Thoracic aorta (tissue), 2 donors: ENCODE measurements at regions not wholly inside any gene's neighbourhood (a gene's known extent, or its start where the extent isn't known, plus 50 kb on each side); places are given as distances from the start of the nearest gene placed in this dataset.

Experiments used
- ATAC-seq: fragments of 150-250 bp; one replicate; pipeline ENCODE4 v1.8.0; 2017; ENCODE audit warnings: low read depth; ENCODE audit not compliant: insufficient number of reproducible peaks, low FRiP score
- DNase-seq: peaks from one replicate; pipeline ENCODE4 v3.0.0-alpha.2; 2020; ENCODE audit warnings: low spot score
- H3K27ac ChIP-seq, 2 donors: fragments of 200-600 bp; sonication (generic); 1 replicate in 1 of 2; 2 replicates in 1 of 2; pipeline ENCODE4 v1.5.1; 2016; ENCODE audit warnings: mild to moderate bottlenecking in 2 of 2, moderate library complexity in 2 of 2
- H3K27me3 ChIP-seq: fragments of 200-600 bp; sonication (generic); replicated peaks from 2 replicates; pipeline ENCODE4 v1.6.0; 2016; ENCODE audit warnings: mild to moderate bottlenecking; ENCODE audit not compliant: insufficient read depth
- H3K36me3 ChIP-seq: fragments of 200-600 bp; sonication (generic); one replicate; pipeline ENCODE4 v1.5.1; 2016
- H3K4me1 ChIP-seq, 2 donors: fragments of 200-600 bp; sonication (generic); 1 replicate in 1 of 2; 2 replicates in 1 of 2; pipeline versions ENCODE4 v1.5.1 to v1.6.0; 2016; ENCODE audit warnings: low read depth in 2 of 2, mild to moderate bottlenecking in 1 of 2; ENCODE audit not compliant: control insufficient read depth in 1 of 2
- H3K4me3 ChIP-seq: fragments of 200-600 bp; sonication (generic); 2 replicates; pipeline ENCODE4 v1.5.1; 2016; ENCODE audit warnings: mild to moderate bottlenecking
- H3K9me3 ChIP-seq: fragments of 200-600 bp; sonication (generic); 2 replicates; pipeline ENCODE4 v1.5.1; 2016
- TF ChIP-seq, protein P1 (sequence below): fragments of 200-600 bp; sonication (generic); IDR thresholded peaks from one replicate; pipeline ENCODE4 v1.5.1; 2019; ENCODE audit warnings: antibody characterized with exemption

DNA sequence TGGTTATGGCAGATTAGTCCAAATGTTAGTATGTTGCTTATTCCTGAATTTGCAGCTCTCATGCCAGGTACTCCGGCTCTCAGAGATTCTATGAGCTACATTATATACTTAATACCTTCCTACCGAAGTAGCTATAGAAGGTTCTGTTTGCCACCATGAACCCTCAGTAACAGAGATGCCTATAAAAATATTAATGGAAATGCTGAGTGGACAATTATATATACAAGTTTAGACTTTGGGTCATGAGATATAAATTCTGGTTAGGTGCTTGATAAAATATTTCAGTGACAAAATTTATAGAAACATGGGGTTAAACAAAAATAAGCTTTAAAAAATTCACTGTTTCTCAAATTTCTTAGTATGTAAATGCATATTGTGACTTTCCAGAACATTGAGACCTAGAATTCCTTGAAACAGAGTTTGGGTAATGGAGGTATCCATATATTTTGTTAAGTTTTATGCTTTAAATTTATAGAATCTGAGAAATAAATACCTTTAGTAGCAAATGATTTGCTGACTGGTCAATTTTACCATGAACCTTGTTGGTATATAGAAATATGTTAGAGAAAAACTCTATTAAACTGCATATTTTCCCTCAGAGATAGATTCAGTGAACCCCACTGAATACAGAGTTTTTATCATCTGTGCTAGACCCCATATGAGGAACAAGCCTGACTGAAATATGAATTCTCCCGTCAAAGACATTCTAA, 533.5 kb downstream of the SH2D4B start:
- DNase-seq (no peak), ATAC-seq (no peak)
- H3K4me3 ChIP-seq: no peak overlapping the region

DNA sequence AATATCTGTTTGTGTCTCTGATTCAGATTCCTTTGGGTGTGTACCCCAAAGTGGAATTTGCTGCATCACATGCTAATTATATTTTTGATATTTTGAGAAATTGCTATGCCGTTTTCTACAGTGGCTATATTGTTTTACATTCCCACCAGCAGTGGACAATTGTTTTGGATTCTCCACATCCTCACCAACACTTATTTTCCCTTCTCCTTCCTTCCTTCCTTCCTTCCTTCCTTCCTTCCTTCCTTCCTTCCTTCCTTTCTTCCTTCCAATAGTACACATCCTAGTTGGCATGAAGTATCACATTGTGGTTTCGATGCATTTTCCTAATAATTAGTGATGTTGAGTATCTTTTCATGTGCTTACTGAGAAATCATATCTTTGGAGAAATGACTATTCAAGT, 535.5 kb downstream of the SH2D4B start:
- TF ChIP-seq, protein P1, sequence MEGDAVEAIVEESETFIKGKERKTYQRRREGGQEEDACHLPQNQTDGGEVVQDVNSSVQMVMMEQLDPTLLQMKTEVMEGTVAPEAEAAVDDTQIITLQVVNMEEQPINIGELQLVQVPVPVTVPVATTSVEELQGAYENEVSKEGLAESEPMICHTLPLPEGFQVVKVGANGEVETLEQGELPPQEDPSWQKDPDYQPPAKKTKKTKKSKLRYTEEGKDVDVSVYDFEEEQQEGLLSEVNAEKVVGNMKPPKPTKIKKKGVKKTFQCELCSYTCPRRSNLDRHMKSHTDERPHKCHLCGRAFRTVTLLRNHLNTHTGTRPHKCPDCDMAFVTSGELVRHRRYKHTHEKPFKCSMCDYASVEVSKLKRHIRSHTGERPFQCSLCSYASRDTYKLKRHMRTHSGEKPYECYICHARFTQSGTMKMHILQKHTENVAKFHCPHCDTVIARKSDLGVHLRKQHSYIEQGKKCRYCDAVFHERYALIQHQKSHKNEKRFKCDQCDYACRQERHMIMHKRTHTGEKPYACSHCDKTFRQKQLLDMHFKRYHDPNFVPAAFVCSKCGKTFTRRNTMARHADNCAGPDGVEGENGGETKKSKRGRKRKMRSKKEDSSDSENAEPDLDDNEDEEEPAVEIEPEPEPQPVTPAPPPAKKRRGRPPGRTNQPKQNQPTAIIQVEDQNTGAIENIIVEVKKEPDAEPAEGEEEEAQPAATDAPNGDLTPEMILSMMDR: no peak
- ATAC-seq: no peak
- DNase-seq: no peak
- Histone ChIP-seq H3K36me3 (no peaks in the 10 kb centered on the region), H3K4me1 (no peaks in the 10 kb centered on the region), H3K4me3 (no peak overlapping the region), H3K27ac (no peak overlapping the region), H3K9me3 (no peaks in the 10 kb centered on the region), H3K27me3 (no peaks in the 10 kb centered on the region)

More for the DNA sequence above, 533.5 kb downstream of the SH2D4B start:
- H3K9me3 ChIP-seq: no peaks in the 10 kb centered on the region
- TF ChIP-seq, protein P1: no peak
- H3K27ac ChIP-seq: no peak overlapping the region
- no peaks in the 10 kb centered on the region for H3K27me3 ChIP-seq
- H3K36me3 ChIP-seq: no peaks in the 10 kb centered on the region
- H3K4me1 ChIP-seq: no peaks in the 10 kb centered on the region

DNA sequence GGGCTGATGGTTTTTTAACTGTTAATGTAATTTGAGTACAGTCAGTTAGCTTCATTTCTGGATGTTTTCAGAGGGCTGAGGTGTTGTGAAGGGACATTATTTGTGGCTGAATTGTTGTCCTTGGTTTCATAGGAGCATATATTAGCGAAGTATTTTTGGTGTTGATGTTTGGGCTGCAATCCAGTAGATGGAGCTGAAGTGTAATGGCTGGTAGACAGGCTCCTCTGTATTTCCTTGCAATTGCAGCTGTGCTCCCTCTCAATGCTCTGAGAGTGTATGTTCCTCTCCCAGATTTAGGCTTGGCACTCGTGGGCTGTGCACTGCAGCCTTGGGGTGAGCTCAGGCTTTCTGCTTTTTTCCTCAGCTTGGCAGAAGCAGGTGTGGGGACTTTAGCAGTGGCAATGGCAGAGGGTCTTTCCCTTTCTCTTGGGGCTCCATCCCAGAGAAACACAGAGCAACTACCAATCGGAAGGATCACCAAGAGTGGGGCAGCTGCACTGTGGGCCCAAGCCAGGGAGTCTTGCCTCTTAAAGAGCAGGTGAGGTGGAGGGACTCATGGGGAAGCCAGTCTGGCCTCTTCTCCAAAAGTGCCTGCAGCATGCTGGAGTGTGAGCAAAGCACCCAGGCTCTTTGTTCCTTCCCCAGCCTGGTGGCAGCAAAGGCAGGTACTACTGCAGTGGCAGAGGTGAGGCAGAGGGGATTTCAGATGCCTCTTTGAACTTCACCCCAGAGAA, 544.4 kb downstream of the SH2D4B start:
- no peak overlapping the region for H3K4me3 ChIP-seq
- no peaks in the 10 kb centered on the region for H3K27me3 ChIP-seq
- H3K4me1 ChIP-seq: no peaks in the 10 kb centered on the region
- no peak for ATAC-seq
- TF ChIP-seq, protein P1: no peak
- H3K36me3 ChIP-seq: no peaks in the 10 kb centered on the region
- H3K9me3 ChIP-seq: no peaks in the 10 kb centered on the region
- no peak for DNase-seq
- H3K27ac ChIP-seq: no peak overlapping the region

DNA sequence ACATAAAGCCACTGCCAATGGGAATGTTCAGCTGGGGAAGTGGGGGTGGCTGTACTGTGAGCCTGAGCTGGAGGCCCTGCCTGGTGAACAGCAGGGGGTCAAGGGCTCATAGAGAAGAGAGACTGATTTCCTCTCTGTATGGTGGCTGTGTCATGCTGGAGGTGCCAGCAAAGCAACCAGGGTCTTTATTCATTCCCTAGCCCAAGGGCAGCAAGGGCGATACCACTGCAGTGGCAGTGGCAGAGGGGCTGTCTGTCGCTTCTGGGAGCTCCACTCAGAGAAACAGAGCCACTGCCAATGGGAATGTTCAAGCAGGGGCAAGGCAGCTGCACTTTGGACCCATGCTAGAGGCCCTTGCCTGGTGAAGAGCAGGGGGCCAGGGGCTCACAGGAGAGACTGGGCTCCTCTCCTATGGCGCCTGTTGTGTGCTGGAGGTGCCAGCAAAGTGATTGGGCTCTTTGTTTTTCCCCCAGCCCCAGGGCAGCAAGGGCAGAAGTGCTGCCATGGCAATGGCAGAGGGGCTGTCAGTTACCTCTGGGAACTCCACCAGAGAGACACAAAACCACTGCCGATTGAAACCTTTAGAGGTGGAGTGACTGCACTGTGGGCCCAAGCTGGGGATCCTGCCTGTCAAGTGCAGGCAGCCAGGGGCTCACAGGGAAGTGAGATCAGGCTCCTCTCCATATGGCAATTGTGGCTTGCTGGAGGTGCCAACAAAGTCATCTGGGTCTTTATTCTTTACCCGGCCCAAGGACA, 545.1 kb downstream of the SH2D4B start:
- Histone ChIP-seq H3K9me3 (no peaks in the 10 kb centered on the region), H3K27ac (no peak overlapping the region), H3K27me3 (no peaks in the 10 kb centered on the region), H3K4me3 (no peak overlapping the region), H3K36me3 (no peaks in the 10 kb centered on the region), H3K4me1 (no peaks in the 10 kb centered on the region)
- DNase-seq: no peak
- TF ChIP-seq, protein P1: no peak
- no peak for ATAC-seq

DNA sequence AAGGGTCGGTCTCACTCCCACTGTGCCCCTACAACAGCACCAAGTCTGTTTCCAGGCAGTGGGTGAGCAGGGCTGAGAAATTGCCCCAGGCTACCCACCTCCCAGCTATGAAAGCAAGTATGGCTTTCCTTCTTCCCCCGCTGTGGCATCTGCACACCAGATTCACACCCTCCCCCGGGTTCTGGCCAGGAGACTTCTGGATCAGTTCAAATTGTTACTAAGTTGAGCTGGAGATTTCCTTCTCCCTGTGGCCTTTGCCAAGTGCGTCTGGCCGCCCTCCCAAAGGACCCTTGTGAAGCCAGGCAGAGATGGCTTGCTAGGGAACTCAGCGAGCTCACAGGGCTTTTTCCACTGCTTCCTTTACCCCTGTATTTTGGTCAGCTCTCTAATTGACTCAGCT, 555.4 kb downstream of the SH2D4B start:
- Histone ChIP-seq H3K27me3 (no peaks in the 10 kb centered on the region), H3K4me1 (no peaks in the 10 kb centered on the region), H3K9me3 (no peaks in the 10 kb centered on the region), H3K4me3 (no peak overlapping the region), H3K27ac (no peak overlapping the region), H3K36me3 (no peaks in the 10 kb centered on the region)
- TF ChIP-seq, protein P1: no peak
- DNase-seq: no peak
- no peak for ATAC-seq
